HepG2 (cell line): ENCODE measurements at regions not wholly inside any gene's neighbourhood (a gene's known extent, or its start where the extent isn't known, plus 50 kb on each side); places are given as distances from the start of the nearest gene placed in this dataset.
A peak's percentile ranks its signal among the peaks of the same experiment; 100 is the strongest.

Source experiments
- ATAC-seq: fragments of 200-7000 bp; cut with Tn5 transposase; 3 replicates; pipeline ENCODE4 v1.9.1; 2020; ENCODE audit warnings: mild to moderate bottlenecking, moderate library complexity
- BruUV-seq: library from RNA; stranded (reverse); fragments of 400-500 nt; replicated peaks from 2 replicates; lab custom pipeline; 2021; lab: Mats Ljungman, UMichigan
- CTCF ChIA-PET: fragments of 300-600 bp; formaldehyde crosslinking; extraction: SDS; loops from one replicate; lab custom pipeline; 2021; ENCODE audit warnings: low total read pairs, inconsistent platforms, low intra/inter-chr PET ratio; lab: Yijun Ruan, JAX
- POLR2A ChIA-PET: fragments of 350-600 bp; sonication (Branson Sonifier 250); formaldehyde crosslinking; loops from one replicate; lab custom pipeline; 2020; ENCODE audit warnings: antibody characterized with exemption, inconsistent platforms; lab: Yijun Ruan, JAX
- DNase-seq: peaks from one replicate; pipeline ENCODE4 v3.0.0-alpha.2; 2015; ENCODE audit warnings: low spot score
- FAIRE-seq: peaks from 3 replicates; lab custom pipeline; 2011; peaks lifted over from hg19 to GRCh38; lab: Jason Lieb, UNC
- H2AFZ ChIP-seq: one replicate; pipeline ENCODE4 v1.6.1; 2011; ENCODE audit warnings: low read length, inconsistent platforms
- H3K27ac ChIP-seq: fragments of 300-600 bp; 3 replicates; pipeline ENCODE4 v1.8.0; 2011; ENCODE audit warnings: mixed run types, mild to moderate bottlenecking, mixed read lengths, low read length, inconsistent platforms; ENCODE audit not compliant: insufficient read depth; ENCODE audit errors: extremely low read length
- H3K27me3 ChIP-seq, 2 experiments: fragments of 200-600 bp in 1 of 2; 2 replicates in 1 of 2; 3 replicates in 1 of 2; pipeline versions ENCODE4 v1.6.0 to v1.8.0; 2011; ENCODE audit warnings: low read length in 2 of 2, mild to moderate bottlenecking in 2 of 2, moderate library complexity in 2 of 2, inconsistent platforms in 1 of 2; ENCODE audit not compliant: insufficient read depth in 2 of 2, control insufficient read depth in 1 of 2
- H3K36me3 ChIP-seq, 2 experiments: fragments of 200-600 bp in 1 of 2; replicated peaks in 1 of 2; 2 replicates in 1 of 2; 3 replicates in 1 of 2; pipeline versions ENCODE4 v1.5.1 to v1.8.0; 2011; ENCODE audit warnings: low read length in 2 of 2, inconsistent platforms in 1 of 2; ENCODE audit not compliant: insufficient read depth in 2 of 2, control insufficient read depth in 1 of 2
- H3K4me1 ChIP-seq: 2 replicates; pipeline ENCODE4 v1.5.1; 2012; ENCODE audit warnings: low read length, inconsistent platforms; ENCODE audit not compliant: insufficient read depth
- H3K4me2 ChIP-seq: 2 replicates; pipeline ENCODE4 v1.6.0; 2011; ENCODE audit warnings: low read depth, low read length, inconsistent platforms
- H3K4me3 ChIP-seq, 3 experiments: fragments of 200-600 bp in 1 of 3; sonication (generic), shearing (Covaris generic) in 1 of 3; replicated peaks in 1 of 3; 2 replicates each; pipeline ENCODE4 v1.5.1; 2011 to 2016; ENCODE audit warnings: low read length in 3 of 3, inconsistent platforms in 2 of 3, low read depth in 2 of 3, mild to moderate bottlenecking in 2 of 3, control low read depth in 1 of 3, mixed read lengths in 1 of 3; ENCODE audit not compliant: insufficient read depth in 1 of 3
- H3K79me2 ChIP-seq: one replicate; pipeline ENCODE4 v1.6.1; 2011; ENCODE audit warnings: low read length, inconsistent platforms; ENCODE audit not compliant: insufficient read depth
- H3K9ac ChIP-seq: 2 replicates; pipeline ENCODE4 v1.6.0; 2011; ENCODE audit warnings: mild to moderate bottlenecking, low read depth, low read length, inconsistent platforms; ENCODE audit not compliant: insufficient read depth
- H3K9me3 ChIP-seq: 2 replicates; pipeline ENCODE4 v1.5.1; 2012; ENCODE audit warnings: mild to moderate bottlenecking, low read length
- H4K20me1 ChIP-seq: 2 replicates; pipeline ENCODE4 v1.6.0; 2011; ENCODE audit warnings: inconsistent platforms, mild to moderate bottlenecking, low read length, moderate library complexity; ENCODE audit not compliant: insufficient read depth
- CHD4 ChIP-seq: fragments of 200-600 bp; sonication (generic); IDR thresholded peaks from 2 replicates; pipeline ENCODE4 v1.7.0; 2017; ENCODE audit warnings: mild to moderate bottlenecking, low read length, borderline replicate concordance
- E2F5 ChIP-seq: sonication (generic); formaldehyde crosslinking; conservative IDR thresholded peaks from 2 replicates; pipeline ENCODE4 v1.4.0; 2020; ENCODE audit warnings: missing genetic modification reagents
- KLF15 ChIP-seq: sonication (generic); formaldehyde crosslinking; IDR thresholded peaks from 2 replicates; pipeline ENCODE4 v1.8.1; 2023; ENCODE audit warnings: borderline replicate concordance, mild to moderate bottlenecking, inconsistent platforms, missing genetic modification reagents, mixed read lengths
- NR2F1 ChIP-seq, 2 experiments: fragments of 450-650 bp in 1 of 2; formaldehyde crosslinking in 1 of 2; IDR thresholded peaks; 2 replicates each; pipeline versions ENCODE4 v1.5.0 to v1.6.1; 2016 to 2020; ENCODE audit warnings: mild to moderate bottlenecking in 1 of 2, missing compliant biosample characterization in 1 of 2, missing genetic modification reagents in 1 of 2, moderate library complexity in 1 of 2
- PHF21A ChIP-seq: sonication (generic); formaldehyde crosslinking; IDR thresholded peaks from 2 replicates; pipeline ENCODE4 v1.5.0; 2020; ENCODE audit warnings: mild to moderate bottlenecking, missing genetic modification reagents
- SNRNP70 ChIP-seq: fragments of 200-400 bp; formaldehyde crosslinking; IDR thresholded peaks from 2 replicates; pipeline ENCODE4 v1.6.1; 2017; ENCODE audit warnings: mild to moderate bottlenecking, low read depth, low read length, moderate library complexity
- SOX13 ChIP-seq, 3 experiments: fragments of 450-650 bp in 1 of 3; sonication (generic) in 1 of 3; formaldehyde crosslinking in 1 of 3; IDR thresholded peaks in 2 of 3; conservative IDR thresholded peaks in 1 of 3; 2 replicates each; pipeline versions ENCODE4 v1.5.0 to v1.6.1; 2016 to 2020; ENCODE audit warnings: antibody characterized with exemption in 1 of 3, mild to moderate bottlenecking in 1 of 3, missing compliant biosample characterization in 1 of 3, missing genetic modification reagents in 1 of 3, moderate library complexity in 1 of 3
- TCF7 ChIP-seq: sonication (generic); IDR thresholded peaks from 2 replicates; pipeline ENCODE4 v1.6.1; 2016; ENCODE audit warnings: antibody characterized with exemption, low read depth
- WGBS: methylation state at CpG from one replicate; pipeline ENCODE4 v1.1.6; 2017; ENCODE audit warnings: low lambda C conversion rate; 5-methylcytosine and 5-hydroxymethylcytosine counted together
- in situ Hi-C: cut with HindIII; loops from 2 replicates; pipeline ENCODE4 v1.10.0; 2017; ENCODE audit warnings: low pct_unique_long_range_greater_than_20kb; ENCODE audit not compliant: extremely low pct_ligation_motif_present
- intact Hi-C: fragments of 100-400 bp; cut with micrococcal nuclease; formaldehyde crosslinking; loops from one replicate; pipeline ENCODE4 v1.10.0; 2022; ENCODE audit not compliant: unreplicated experiment

GRCh38 chr12:19010087-19010486 is 119.4 kb upstream of the PLEKHA5 start:
- H3K9me3 ChIP-seq, result no peaks in the 10 kb centered on the region
- ChIA-PET POLR2A (no interaction called here), CTCF (no interaction called here)
- 2% methylated on average over 3 of the region's 3 CpGs for WGBS
- no peak overlapping the region for H3K9ac ChIP-seq
- intact Hi-C loops (no loop called here), in situ Hi-C loops (no loop called here)
- H3K36me3 ChIP-seq, result no peaks in the 10 kb centered on the region
- no peaks in the 10 kb centered on the region for H3K79me2 ChIP-seq
- no peak overlapping the region for H3K4me2 ChIP-seq
- DNase-seq (peak; percentile 3), ATAC-seq (no peak), FAIRE-seq (no peak)
- H4K20me1 ChIP-seq, result no peaks in the 10 kb centered on the region
- TF ChIP-seq SOX13 (IDR thresholded peaks at IDR 0.05) (no peak), SOX13 (CRISPR knock-in tag; conservative IDR thresholded peaks at IDR 0.05 in 1 of 2, IDR thresholded peaks at IDR 0.05 in 1 of 2) (0 out of 4 replicates have a peak, but pooled peaks of 1 of the 2 experiments have one; percentile 10), KLF15 (no peak), TCF7 (0 out of 2 replicates have a peak, but pooled peaks have one; percentile 14)
- H3K27me3 ChIP-seq, result no peaks in the 10 kb centered on the region
- no peak overlapping the region for H2AFZ ChIP-seq
- H3K4me3 ChIP-seq, result no peak overlapping the region
- no peak overlapping the region for H3K27ac ChIP-seq
- no TSS peak for BruUV-seq
- no peaks in the 10 kb centered on the region for H3K4me1 ChIP-seq

- no peaks in the 10 kb centered on the region for H3K9me3 ChIP-seq
- POLR2A ChIA-PET, result no interaction called here
These were observed 118.8 kb upstream of the PLEKHA5 start for GRCh38 chr12:19010726-19011125.

More at GRCh38 chr12:19010726-19011125, 118.8 kb upstream of the PLEKHA5 start:
- ATAC-seq, result no peak
- H3K79me2 ChIP-seq, result no peaks in the 10 kb centered on the region
- no peak overlapping the region for H3K4me2 ChIP-seq
- H3K4me3 ChIP-seq, result no peak overlapping the region
- FAIRE-seq, result no peak
- no peaks in the 10 kb centered on the region for H3K4me1 ChIP-seq
- H3K9ac ChIP-seq, result no peak overlapping the region
- TF ChIP-seq PHF21A (no peak), CHD4 (no peak), E2F5 (CRISPR knock-in tag) (no peak), SNRNP70 (no peak), NR2F1 (CRISPR knock-in tag; IDR thresholded peaks at IDR 0.05) (no peak)
- CTCF ChIA-PET, result no interaction called here
- in situ Hi-C loops, result no loop called here
- no peak overlapping the region for H3K27ac ChIP-seq
- no peaks in the 10 kb centered on the region for H3K27me3 ChIP-seq
- intact Hi-C loops, result no loop called here
- WGBS, result 81% methylated on average over 10 of the region's 10 CpGs
- no peak for DNase-seq
- H4K20me1 ChIP-seq, result no peaks in the 10 kb centered on the region
- no TSS peak for BruUV-seq
- H3K36me3 ChIP-seq, result no peaks in the 10 kb centered on the region
- H2AFZ ChIP-seq, result no peak overlapping the region
